ENCODE measurements at regions not wholly inside any gene's neighbourhood (a gene's known extent, or its start where the extent isn't known, plus 50 kb on each side); places are given as distances from the start of the nearest gene placed in this dataset.

DNA sequence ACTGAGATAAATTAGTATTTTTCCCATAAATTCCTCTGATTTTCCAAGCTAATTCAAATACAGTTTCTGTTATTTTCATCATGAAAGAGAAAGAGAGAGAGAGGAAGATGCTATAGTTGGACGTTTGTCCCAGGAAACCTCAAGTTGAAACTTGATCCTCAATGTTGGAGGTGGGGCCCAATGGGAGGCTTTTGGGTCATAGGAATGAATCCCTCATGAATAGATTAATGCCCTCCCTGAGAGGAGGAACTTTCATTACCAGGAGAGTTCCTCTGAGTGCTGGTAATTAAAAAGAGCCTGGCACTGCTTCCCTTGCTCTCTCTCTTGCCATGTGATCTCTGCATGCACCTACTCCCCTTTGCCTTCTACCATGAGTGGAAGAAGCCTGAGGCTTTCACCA is 189.9 kb upstream of the SMC2 start:
- TF ChIP-seq GATA3 (IDR thresholded peaks at IDR 0.05; ENCODE audit: low read depth, low read length) (no peak), GATA2 (IDR thresholded peaks at IDR 0.05; ENCODE audit: low read depth, low read length) (no peak)

Data from SH-SY5Y (cell line).